SK-N-SH (cell line): ENCODE measurements at regions not wholly inside any gene's neighbourhood (a gene's known extent, or its start where the extent isn't known, plus 50 kb on each side); places are given as distances from the start of the nearest gene placed in this dataset.
A peak's percentile ranks its signal among the peaks of the same experiment; 100 is the strongest.
"Not testable (repeated sequence)": the region's sequence is repeated elsewhere in the genome, so short reads cannot be mapped to it uniquely, and the experiment has no call there.

Experiments
- CTCF ChIA-PET: fragments of 300-600, 350-600 bp; formaldehyde crosslinking; extraction: SDS; loops from one replicate; lab custom pipeline; 2021; lab: Yijun Ruan, JAX
- POLR2A ChIA-PET: fragments of 350-600 bp; sonication (Branson Sonifier 250); formaldehyde crosslinking; extraction: SDS; loops from one replicate; lab custom pipeline; 2020; ENCODE audit warnings: antibody characterized with exemption, inconsistent platforms; lab: Yijun Ruan, JAX
- DNase-seq: peaks from one replicate; pipeline ENCODE4 v3.0.0; 2012
- H2AFZ ChIP-seq: fragments of 200-600 bp; sonication (generic); 2 replicates; pipeline ENCODE4 v1.8.1; 2016; ENCODE audit warnings: antibody characterized with exemption, mild to moderate bottlenecking, low read depth
- H3F3A ChIP-seq: fragments of 200-600 bp; sonication (generic); replicated peaks from 2 replicates; pipeline ENCODE3; 2016; ENCODE audit warnings: antibody characterized with exemption, mild to moderate bottlenecking; ENCODE audit not compliant: insufficient read depth
- H3K27ac ChIP-seq, 2 experiments: fragments of 200-500 bp in 1 of 2; fragments of 200-600 bp in 1 of 2; sonication (Bioruptor generic) in 1 of 2; sonication (generic), shearing (Covaris generic) in 1 of 2; 2 replicates each; pipeline versions ENCODE4 v1.5.1 to v1.6.1; 2014 to 2016; ENCODE audit warnings: low read depth in 2 of 2, inconsistent platforms in 1 of 2, low read length in 1 of 2, mild to moderate bottlenecking in 1 of 2, mixed read lengths in 1 of 2
- H3K27me3 ChIP-seq: fragments of 200-600 bp; sonication (generic), shearing (Covaris generic); 2 replicates; pipeline ENCODE4 v1.6.1; 2016; ENCODE audit warnings: mixed run types; ENCODE audit not compliant: insufficient read depth
- H3K36me3 ChIP-seq, 2 experiments: fragments of 200-500 bp in 1 of 2; fragments of 200-600 bp in 1 of 2; sonication (Bioruptor generic) in 1 of 2; sonication (generic) in 1 of 2; replicated peaks in 1 of 2; 2 replicates each; pipeline versions ENCODE3 to v1.5.1; 2014 to 2016; ENCODE audit warnings: low read length in 1 of 2, mild to moderate bottlenecking in 1 of 2; ENCODE audit not compliant: insufficient read depth in 2 of 2, control insufficient read depth in 1 of 2
- H3K4me1 ChIP-seq, 2 experiments: fragments of 200-500 bp in 1 of 2; fragments of 200-600 bp in 1 of 2; sonication (Bioruptor generic) in 1 of 2; sonication (generic), shearing (Covaris generic) in 1 of 2; 2 replicates each; pipeline versions ENCODE4 v1.5.1 to v1.6.1; 2014 to 2016; ENCODE audit warnings: low read depth in 1 of 2, low read length in 1 of 2, mixed run types in 1 of 2; ENCODE audit not compliant: insufficient read depth in 2 of 2, control insufficient read depth in 1 of 2
- H3K4me2 ChIP-seq: fragments of 200-600 bp; sonication (generic), shearing (Covaris generic); 2 replicates; pipeline ENCODE4 v1.6.1; 2017; ENCODE audit warnings: mixed run types
- H3K4me3 ChIP-seq, 2 experiments: fragments of 200-500 bp in 1 of 2; fragments of 200-600 bp in 1 of 2; sonication (Bioruptor generic) in 1 of 2; sonication (generic), shearing (Covaris generic) in 1 of 2; 2 replicates each; pipeline versions ENCODE4 v1.5.1 to v1.8.1; 2014 to 2016; ENCODE audit warnings: low read depth in 2 of 2, inconsistent platforms in 1 of 2, low read length in 1 of 2, mild to moderate bottlenecking in 1 of 2, mixed read lengths in 1 of 2, moderate library complexity in 1 of 2
- H3K79me2 ChIP-seq: fragments of 200-600 bp; sonication (generic); 2 replicates; pipeline ENCODE4 v1.8.1; 2017; ENCODE audit warnings: mild to moderate bottlenecking; ENCODE audit not compliant: insufficient read depth
- H3K9ac ChIP-seq: fragments of 200-600 bp; sonication (generic); 2 replicates; pipeline ENCODE4 v1.6.1; 2017; ENCODE audit warnings: mixed run types
- H3K9me2 ChIP-seq: fragments of 200-600 bp; sonication (generic); 2 replicates; pipeline ENCODE4 v1.6.1; 2017; ENCODE audit warnings: mixed run types
- H3K9me3 ChIP-seq: fragments of 200-600 bp; sonication (generic); 2 replicates; pipeline ENCODE4 v1.6.1; 2017; ENCODE audit warnings: mixed run types, mild to moderate bottlenecking, moderate library complexity
- H4K20me1 ChIP-seq: fragments of 200-600 bp; sonication (generic); 2 replicates; pipeline ENCODE4 v1.6.1; 2017; ENCODE audit warnings: mild to moderate bottlenecking, mixed run types; ENCODE audit not compliant: insufficient read depth
- FOSL2 ChIP-seq: IDR thresholded peaks from 2 replicates; pipeline ENCODE4 v1.4.0; 2012; ENCODE audit warnings: low read depth, mild to moderate bottlenecking, moderate library complexity, borderline replicate concordance
- FOXM1 ChIP-seq: IDR thresholded peaks from 2 replicates; pipeline ENCODE4 v1.4.0; 2012; ENCODE audit warnings: low read depth, mild to moderate bottlenecking
- GABPA ChIP-seq: IDR thresholded peaks from 2 replicates; pipeline ENCODE4 v1.4.0; 2012; ENCODE audit warnings: low read depth, mild to moderate bottlenecking
- NFIC ChIP-seq: IDR thresholded peaks from 2 replicates; pipeline ENCODE4 v1.4.0; 2012; ENCODE audit warnings: borderline replicate concordance
- NRF1 ChIP-seq: IDR thresholded peaks from 2 replicates; pipeline ENCODE4 v1.6.1; 2012; ENCODE audit warnings: low read depth, mild to moderate bottlenecking, low read length
- PBX3 ChIP-seq: IDR thresholded peaks from 2 replicates; pipeline ENCODE4; 2012
- REST ChIP-seq: IDR thresholded peaks from 2 replicates; pipeline ENCODE4 v1.6.1; 2012; ENCODE audit warnings: mild to moderate bottlenecking, low read depth, low read length, moderate library complexity
- TAF1 ChIP-seq: IDR thresholded peaks from 2 replicates; pipeline ENCODE4 v1.6.1; 2012; ENCODE audit warnings: low read depth, mild to moderate bottlenecking, low read length, moderate library complexity, borderline replicate concordance
- TCF12 ChIP-seq: IDR thresholded peaks from 2 replicates; pipeline ENCODE4 v1.4.0; 2012
- USF1 ChIP-seq: IDR thresholded peaks from 2 replicates; pipeline ENCODE4 v1.4.0; 2012; ENCODE audit warnings: low read depth, borderline replicate concordance
- USF2 ChIP-seq: fragments of 150-350 bp; IDR thresholded peaks from 2 replicates; pipeline ENCODE4 v1.6.1; 2017; ENCODE audit warnings: antibody characterized with exemption, low read length, low read depth, borderline replicate concordance
- WGBS: methylation state at CpG from one replicate; pipeline ENCODE4 v1.1.6; 2017; ENCODE audit warnings: low lambda C conversion rate; 5-methylcytosine and 5-hydroxymethylcytosine counted together

GRCh38 chr1:95167503-95167902 lies 50.3 kb downstream of the TLCD4 start:
- WGBS = 40% methylated on average over 5 of the region's 8 CpGs
- H3K4me3 ChIP-seq, H3K27ac ChIP-seq, H2AFZ ChIP-seq, H3K79me2 ChIP-seq, H3K4me1 ChIP-seq, H3K36me3 ChIP-seq, H3K4me2 ChIP-seq, H3K9ac ChIP-seq, H3F3A ChIP-seq, H3K9me2 ChIP-seq, POLR2A ChIA-PET, CTCF ChIA-PET, H3K9me3 ChIP-seq, DNase-seq, H4K20me1 ChIP-seq, H3K27me3 ChIP-seq: not testable (repeated sequence)
- TF ChIP-seq NFIC (peak; percentile 40; the same call in 1 of the 2 replicates), TCF12 (peak; percentile 26; the same call in 1 of the 2 replicates)

- no peak overlapping the region for H2AFZ ChIP-seq
- no peak for DNase-seq
- no peaks in the 10 kb centered on the region for H3K9me2 ChIP-seq
- no peak overlapping the region for H3K4me3 ChIP-seq
- CTCF ChIA-PET = no interaction called here
- no peak overlapping the region for H3K9ac ChIP-seq
- 96% methylated on average over 2 of the region's 2 CpGs for WGBS
- H3K9me3 ChIP-seq = no peaks in the 10 kb centered on the region
- H3K27ac ChIP-seq = no peak overlapping the region
- H3F3A ChIP-seq = no peaks in the 10 kb centered on the region
- no peaks in the 10 kb centered on the region for H3K4me1 ChIP-seq
- no peak overlapping the region for H3K4me2 ChIP-seq
- POLR2A ChIA-PET = no interaction called here
- no peaks in the 10 kb centered on the region for H4K20me1 ChIP-seq
- TF ChIP-seq PBX3 = no peak
- no peak for TF ChIP-seq TCF12
- no peak for TF ChIP-seq REST
- TF ChIP-seq NRF1 = no peak
- TF ChIP-seq FOXM1 = no peak
- no peak for TF ChIP-seq TAF1
- TF ChIP-seq USF2 = no peak
- TF ChIP-seq FOSL2 = no peak
- TF ChIP-seq USF1 = no peak
- TF ChIP-seq GABPA = no peak
- no peaks in the 10 kb centered on the region for H3K79me2 ChIP-seq
- H3K27me3 ChIP-seq = no peaks in the 10 kb centered on the region
- H3K36me3 ChIP-seq = no peaks in the 10 kb centered on the region
These were observed 50.9 kb downstream of the TLCD4 start for GRCh38 chr1:95168028-95168427.
